ENCODE measurements at regions not wholly inside any gene's neighbourhood (a gene's known extent, or its start where the extent isn't known, plus 50 kb on each side); places are given as distances from the start of the nearest gene placed in this dataset.
"Not testable (repeated sequence)": the region's sequence is repeated elsewhere in the genome, so short reads cannot be mapped to it uniquely, and the experiment has no call there.

DNA sequence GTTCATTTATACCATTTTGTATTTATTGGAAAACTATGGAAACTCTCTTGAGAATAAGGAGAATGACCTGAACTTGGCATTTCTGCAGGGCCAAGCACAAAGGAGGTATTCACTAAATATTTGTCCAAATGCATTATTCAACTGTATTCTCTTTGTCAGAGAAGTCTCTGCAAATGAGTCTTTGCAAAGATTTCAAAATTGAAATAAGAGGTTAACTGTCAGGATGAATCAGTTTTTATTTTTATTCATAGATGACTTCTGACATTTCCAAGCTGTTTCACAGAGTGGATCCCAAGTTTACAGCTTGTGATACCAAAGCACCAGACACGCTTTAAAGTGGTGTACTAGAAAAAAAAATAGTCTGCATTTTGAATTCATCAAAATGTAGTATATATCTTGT lies 131.6 kb downstream of the UTRN start:
- no peaks in the 10 kb centered on the region for H3K4me1 ChIP-seq (ENCODE audit: insufficient read depth, low read length)
- H3K4me3 ChIP-seq (ENCODE audit: low read depth in 1 of 2, low read length in 2 of 2) = no peak overlapping the region
- no peak overlapping the region for H3K9ac ChIP-seq (ENCODE audit: low read length)
- H3K27me3 ChIP-seq (ENCODE audit: control insufficient read depth in 1 of 2, insufficient read depth in 2 of 2, low read length in 2 of 2) = no peaks in the 10 kb centered on the region
- no peaks in the 10 kb centered on the region for H3K9me3 ChIP-seq (ENCODE audit: low read length)
- no peaks in the 10 kb centered on the region for H3K36me3 ChIP-seq (ENCODE audit: insufficient read depth, low read length)
- no peak overlapping the region for H3K27ac ChIP-seq (ENCODE audit: low read depth, low read length)

DNA sequence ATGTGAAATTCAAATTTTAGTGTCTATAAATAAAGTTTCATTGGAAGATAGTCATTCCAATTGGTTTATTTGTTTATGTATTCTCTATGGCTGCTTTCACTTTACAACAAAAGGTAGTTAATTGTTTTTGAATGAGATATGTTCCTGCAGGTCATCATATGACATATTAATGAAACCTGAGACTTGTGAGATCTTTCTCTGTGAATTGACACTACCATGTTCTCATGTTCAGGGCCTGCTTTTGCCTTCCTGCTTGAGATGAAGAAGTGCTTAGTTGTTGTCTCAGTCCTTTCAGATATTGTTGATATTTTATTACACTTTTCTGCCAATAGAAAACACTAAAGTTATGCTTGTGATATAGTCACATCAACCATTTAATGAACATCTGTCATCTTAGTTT lies 132.5 kb downstream of the UTRN start:
- Histone ChIP-seq H3K4me3 (ENCODE audit: low read depth in 1 of 2, low read length in 2 of 2) (no peak overlapping the region), H3K9me3 (ENCODE audit: low read length) (no peaks in the 10 kb centered on the region), H3K36me3 (ENCODE audit: insufficient read depth, low read length) (no peaks in the 10 kb centered on the region), H3K27me3 (ENCODE audit: control insufficient read depth in 1 of 2, insufficient read depth in 2 of 2, low read length in 2 of 2) (no peaks in the 10 kb centered on the region), H3K9ac (ENCODE audit: low read length) (no peak overlapping the region), H3K4me1 (ENCODE audit: insufficient read depth, low read length) (no peaks in the 10 kb centered on the region), H3K27ac (ENCODE audit: low read depth, low read length) (no peak overlapping the region)

DNA sequence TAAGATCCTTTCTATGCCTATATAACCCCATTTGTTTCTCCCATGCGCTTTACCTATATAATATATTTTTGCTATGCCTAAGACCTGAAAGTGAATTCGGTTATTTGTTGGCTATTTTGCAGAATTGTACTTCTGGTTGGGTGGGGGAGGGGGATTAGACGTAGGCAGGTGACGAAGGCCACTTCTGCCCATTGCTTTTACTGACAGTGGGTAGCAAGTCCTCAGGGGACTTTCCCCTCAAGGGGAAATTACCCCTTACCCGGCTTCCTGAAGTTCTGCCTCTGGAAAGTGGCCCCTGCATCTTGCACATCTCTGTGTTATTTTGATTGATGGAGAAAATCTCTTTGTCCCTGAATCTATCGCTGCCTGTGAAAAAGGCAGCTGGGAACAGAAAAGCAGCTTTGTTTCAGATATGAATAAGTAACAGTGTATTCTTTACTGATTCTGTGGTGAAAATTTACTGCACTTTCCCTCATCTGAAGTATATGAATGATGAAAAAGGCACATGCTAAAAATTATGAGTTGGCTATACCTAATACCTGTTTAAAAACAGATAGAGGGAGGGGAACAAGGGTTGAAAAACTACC lies 133.9 kb downstream of the UTRN start:
- Histone ChIP-seq H3K27me3 (ENCODE audit: control insufficient read depth in 1 of 2, insufficient read depth in 2 of 2, low read length in 2 of 2) (no peaks in the 10 kb centered on the region), H3K36me3 (ENCODE audit: insufficient read depth, low read length) (no peaks in the 10 kb centered on the region), H3K4me3 (ENCODE audit: low read depth in 1 of 2, low read length in 2 of 2) (no peak overlapping the region), H3K9me3 (ENCODE audit: low read length) (no peaks in the 10 kb centered on the region), H3K27ac (ENCODE audit: low read depth, low read length) (no peak overlapping the region), H3K9ac (ENCODE audit: low read length) (no peak overlapping the region), H3K4me1 (ENCODE audit: insufficient read depth, low read length) (no peaks in the 10 kb centered on the region)

- H3K4me3 ChIP-seq (ENCODE audit: low read depth in 1 of 2, low read length in 2 of 2) = no peak overlapping the region
- H3K27me3 ChIP-seq (ENCODE audit: control insufficient read depth in 1 of 2, insufficient read depth in 2 of 2, low read length in 2 of 2) = no peaks in the 10 kb centered on the region
- no peaks in the 10 kb centered on the region for H3K4me1 ChIP-seq (ENCODE audit: insufficient read depth, low read length)
- peaks cover 5% of the 10 kb centered on the region for H3K36me3 ChIP-seq (ENCODE audit: insufficient read depth, low read length)
- H3K9ac ChIP-seq (ENCODE audit: low read length) = no peak overlapping the region
- no peak overlapping the region for H3K27ac ChIP-seq (ENCODE audit: low read depth, low read length)
- no peaks in the 10 kb centered on the region for H3K9me3 ChIP-seq (ENCODE audit: low read length)
These were observed 138.0 kb downstream of the UTRN start for GRCh38 chr6:144423167-144423566.

DNA sequence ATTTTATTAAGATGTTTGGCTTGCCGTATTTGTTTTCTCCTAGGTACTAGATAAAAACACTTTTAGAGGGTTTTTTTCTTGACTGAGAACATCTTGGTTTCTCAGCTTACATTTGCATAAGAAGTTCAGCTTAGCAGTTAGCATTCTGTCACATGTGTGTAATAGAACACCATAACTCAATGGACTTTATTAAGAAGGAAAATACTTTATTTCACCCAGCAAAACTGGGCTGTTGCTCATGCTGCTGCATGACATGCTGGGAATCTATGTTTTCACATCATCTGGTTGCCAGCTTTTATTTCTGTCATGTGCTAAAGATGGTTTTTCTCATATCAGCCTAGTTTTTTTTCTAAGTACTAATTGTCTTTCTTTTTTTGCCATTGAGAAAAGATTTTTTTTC lies 144.6 kb downstream of the UTRN start:
- Histone ChIP-seq H3K27ac (ENCODE audit: low read depth, low read length) (no peak overlapping the region), H3K27me3 (ENCODE audit: control insufficient read depth in 1 of 2, insufficient read depth in 2 of 2, low read length in 2 of 2) (no peaks in the 10 kb centered on the region), H3K36me3 (ENCODE audit: insufficient read depth, low read length) (peaks cover 5% of the 10 kb centered on the region), H3K9me3 (ENCODE audit: low read length) (no peaks in the 10 kb centered on the region), H3K9ac (ENCODE audit: low read length) (no peak overlapping the region), H3K4me1 (ENCODE audit: insufficient read depth, low read length) (no peaks in the 10 kb centered on the region), H3K4me3 (ENCODE audit: low read depth in 1 of 2, low read length in 2 of 2) (no peak overlapping the region)

DNA sequence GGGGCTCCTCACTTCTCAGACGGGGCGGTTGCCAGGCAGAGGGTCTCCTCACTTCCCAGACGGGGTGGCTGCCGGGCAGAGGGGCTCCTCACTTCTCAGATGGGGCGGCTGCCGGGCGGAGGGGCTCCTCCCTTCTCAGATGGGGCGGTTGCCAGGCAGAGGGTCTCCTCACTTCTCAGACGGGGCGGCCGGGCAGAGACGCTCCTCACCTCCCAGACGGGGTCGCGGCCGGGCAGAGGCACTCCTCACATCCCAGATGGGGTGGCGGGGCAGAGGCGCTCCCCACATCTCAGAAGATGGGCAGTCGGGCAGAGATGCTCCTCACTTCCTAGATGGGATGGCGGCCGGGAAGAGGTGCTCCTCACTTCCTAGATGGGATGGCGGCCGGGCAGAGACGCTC lies 148.3 kb downstream of the UTRN start:
- not testable (repeated sequence) for H3K4me3 ChIP-seq (ENCODE audit: low read depth in 1 of 2, low read length in 2 of 2); H3K9me3 ChIP-seq (ENCODE audit: low read length); H3K36me3 ChIP-seq (ENCODE audit: insufficient read depth, low read length)

GRCh38 chr6:144434308-144434990 lies 149.3 kb downstream of the UTRN start:
- Histone ChIP-seq H3K4me3 (ENCODE audit: low read depth in 1 of 2, low read length in 2 of 2) (no peak overlapping the region), H3K36me3 (ENCODE audit: insufficient read depth, low read length) (peaks cover 14% of the 10 kb centered on the region), H3K9ac (ENCODE audit: low read length) (no peak overlapping the region), H3K9me3 (ENCODE audit: low read length) (no peaks in the 10 kb centered on the region), H3K27me3 (ENCODE audit: control insufficient read depth in 1 of 2, insufficient read depth in 2 of 2, low read length in 2 of 2) (no peaks in the 10 kb centered on the region), H3K27ac (ENCODE audit: low read depth, low read length) (no peak overlapping the region), H3K4me1 (ENCODE audit: insufficient read depth, low read length) (no peaks in the 10 kb centered on the region)

More for the DNA sequence above, 148.3 kb downstream of the UTRN start:
- H3K27me3 ChIP-seq (ENCODE audit: control insufficient read depth in 1 of 2, insufficient read depth in 2 of 2, low read length in 2 of 2); H3K4me1 ChIP-seq (ENCODE audit: insufficient read depth, low read length); H3K27ac ChIP-seq (ENCODE audit: low read depth, low read length); H3K9ac ChIP-seq (ENCODE audit: low read length): not testable (repeated sequence)

DNA sequence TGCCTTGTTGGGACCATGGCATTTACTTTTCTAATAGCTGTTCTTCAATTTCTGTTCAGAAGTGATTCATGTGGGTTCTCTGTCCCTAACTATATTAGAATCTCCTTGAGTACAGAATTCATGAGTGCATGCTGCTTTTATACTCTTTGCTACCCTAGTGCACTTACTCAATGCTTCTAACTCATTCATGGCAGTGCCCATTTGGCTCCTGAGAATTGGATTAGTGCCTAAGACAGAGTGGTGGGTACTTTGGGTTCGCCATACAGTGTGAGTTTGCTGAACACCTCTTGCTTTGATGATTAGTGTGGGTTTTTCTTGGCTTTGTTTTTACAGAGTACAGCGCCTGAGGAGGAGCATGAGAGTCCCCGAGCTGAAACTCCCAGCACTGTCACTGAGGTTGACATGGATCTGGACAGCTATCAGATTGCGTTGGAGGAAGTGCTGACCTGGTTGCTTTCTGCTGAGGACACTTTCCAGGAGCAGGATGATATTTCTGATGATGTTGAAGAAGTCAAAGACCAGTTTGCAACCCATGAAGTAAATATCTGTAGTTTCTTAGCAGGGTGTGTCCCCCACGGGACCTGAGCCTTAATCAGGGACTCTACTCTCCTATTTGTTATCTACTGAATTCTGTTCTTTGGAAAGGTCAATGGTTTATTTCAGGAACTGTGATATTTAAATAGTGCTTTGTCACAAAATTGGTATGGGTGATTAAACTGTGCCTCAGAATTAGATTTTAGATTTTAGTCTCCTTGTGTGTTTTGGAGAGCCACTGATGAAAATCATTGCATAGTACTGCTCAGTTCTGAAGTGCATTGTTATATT lies 150.7 kb downstream of the UTRN start:
- no peak overlapping the region for H3K4me3 ChIP-seq (ENCODE audit: low read depth in 1 of 2, low read length in 2 of 2)
- H3K36me3 ChIP-seq (ENCODE audit: insufficient read depth, low read length) = peaks cover 23% of the 10 kb centered on the region
- no peak overlapping the region for H3K27ac ChIP-seq (ENCODE audit: low read depth, low read length)
- H3K27me3 ChIP-seq (ENCODE audit: control insufficient read depth in 1 of 2, insufficient read depth in 2 of 2, low read length in 2 of 2) = no peaks in the 10 kb centered on the region
- H3K9ac ChIP-seq (ENCODE audit: low read length) = no peak overlapping the region
- H3K4me1 ChIP-seq (ENCODE audit: insufficient read depth, low read length) = no peaks in the 10 kb centered on the region
- H3K9me3 ChIP-seq (ENCODE audit: low read length) = no peaks in the 10 kb centered on the region

DNA sequence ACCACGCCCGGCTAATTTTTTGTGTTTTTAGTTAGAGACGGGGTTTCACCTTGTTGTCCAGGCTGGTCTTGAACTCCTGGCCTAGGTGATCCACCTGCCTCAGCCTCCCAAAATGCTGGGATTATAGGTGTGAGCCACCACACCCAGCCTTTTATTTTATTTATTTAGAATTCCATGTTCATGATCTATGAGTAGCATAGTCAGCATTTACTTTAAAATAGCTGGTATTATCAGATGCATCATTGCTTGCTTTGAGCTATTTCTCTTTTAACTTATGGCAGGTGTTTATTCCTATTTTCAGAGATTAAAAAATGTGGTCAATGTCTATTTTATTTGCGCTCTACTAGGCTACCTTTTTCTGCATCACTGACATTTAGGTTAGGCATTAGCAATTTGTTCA lies 152.0 kb downstream of the UTRN start:
- no peak overlapping the region for H3K9ac ChIP-seq (ENCODE audit: low read length)
- peaks cover 28% of the 10 kb centered on the region for H3K36me3 ChIP-seq (ENCODE audit: insufficient read depth, low read length)
- no peaks in the 10 kb centered on the region for H3K27me3 ChIP-seq (ENCODE audit: control insufficient read depth in 1 of 2, insufficient read depth in 2 of 2, low read length in 2 of 2)
- H3K4me3 ChIP-seq (ENCODE audit: low read depth in 1 of 2, low read length in 2 of 2) = no peak overlapping the region
- no peaks in the 10 kb centered on the region for H3K9me3 ChIP-seq (ENCODE audit: low read length)
- H3K27ac ChIP-seq (ENCODE audit: low read depth, low read length) = no peak overlapping the region
- H3K4me1 ChIP-seq (ENCODE audit: insufficient read depth, low read length) = no peaks in the 10 kb centered on the region

- Histone ChIP-seq H3K9me3 (ENCODE audit: low read length) (no peaks in the 10 kb centered on the region), H3K27ac (ENCODE audit: low read depth, low read length) (no peak overlapping the region), H3K4me3 (ENCODE audit: low read depth in 1 of 2, low read length in 2 of 2) (no peak overlapping the region), H3K27me3 (ENCODE audit: control insufficient read depth in 1 of 2, insufficient read depth in 2 of 2, low read length in 2 of 2) (no peaks in the 10 kb centered on the region), H3K4me1 (ENCODE audit: insufficient read depth, low read length) (no peaks in the 10 kb centered on the region), H3K9ac (ENCODE audit: low read length) (no peak overlapping the region), H3K36me3 (ENCODE audit: insufficient read depth, low read length) (peaks cover 28% of the 10 kb centered on the region)
These were observed 153.0 kb downstream of the UTRN start for GRCh38 chr6:144438103-144438502.

- Histone ChIP-seq H3K36me3 (ENCODE audit: insufficient read depth, low read length) (peaks cover 28% of the 10 kb centered on the region), H3K27me3 (ENCODE audit: control insufficient read depth in 1 of 2, insufficient read depth in 2 of 2, low read length in 2 of 2) (no peaks in the 10 kb centered on the region), H3K4me1 (ENCODE audit: insufficient read depth, low read length) (no peaks in the 10 kb centered on the region), H3K4me3 (ENCODE audit: low read depth in 1 of 2, low read length in 2 of 2) (no peak overlapping the region), H3K27ac (ENCODE audit: low read depth, low read length) (no peak overlapping the region), H3K9me3 (ENCODE audit: low read length) (no peaks in the 10 kb centered on the region), H3K9ac (ENCODE audit: low read length) (no peak overlapping the region)
These were observed 153.9 kb downstream of the UTRN start for GRCh38 chr6:144439016-144439415.
